GM18867 (cell line): ENCODE measurements at regions not wholly inside any gene's neighbourhood (a gene's known extent, or its start where the extent isn't known, plus 50 kb on each side); places are given as distances from the start of the nearest gene placed in this dataset.
"Not testable (repeated sequence)": the region's sequence is repeated elsewhere in the genome, so short reads cannot be mapped to it uniquely, and the experiment has no call there.

Source experiments
- ATAC-seq: cut with Tn5 transposase; IDR thresholded peaks from one replicate; pipeline ENCODE4 v1.9.1; 2021; ENCODE audit warnings: mild to moderate bottlenecking, moderate library complexity; ENCODE audit not compliant: unreplicated experiment

DNA sequence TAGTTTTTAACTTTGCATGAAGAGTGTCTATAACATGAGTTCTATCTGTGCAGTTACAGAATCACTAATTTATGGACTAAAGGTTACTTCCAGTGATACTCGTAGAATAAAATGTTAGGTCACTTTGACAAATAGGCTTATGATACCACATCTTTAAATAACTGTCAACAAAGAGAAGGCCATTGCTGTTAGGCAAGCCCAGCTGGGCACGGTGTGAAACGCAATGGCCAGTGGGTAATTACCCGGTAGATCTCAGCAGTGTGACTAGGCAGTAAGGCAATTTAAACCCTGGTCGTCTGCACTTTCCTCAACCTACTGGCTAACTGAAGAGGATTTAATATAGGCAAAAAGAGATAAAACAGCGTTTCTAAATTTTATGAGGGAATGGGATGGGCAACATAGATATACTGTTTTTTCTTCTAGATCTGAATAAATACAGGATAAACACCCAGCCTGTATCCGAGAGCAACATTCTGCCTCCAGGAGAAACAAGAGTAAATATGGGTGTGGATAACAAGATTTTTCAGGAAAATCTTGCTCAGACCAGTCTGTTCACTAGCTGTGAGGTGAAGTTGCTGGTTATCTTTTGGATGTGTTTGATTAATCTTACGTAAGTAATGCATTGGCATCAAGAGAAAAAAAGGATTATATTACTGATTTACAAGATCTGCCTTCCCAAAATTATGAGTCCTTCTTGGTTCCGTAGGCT is 631.3 kb downstream of the EFNB2 start:
- ATAC-seq: no peak

- no peak for ATAC-seq
Observed at GRCh38 chr13:105902396-105902795, 633.1 kb downstream of the EFNB2 start.

GRCh38 chr13:105897575-105897974 is 637.9 kb downstream of the EFNB2 start:
- ATAC-seq: no peak

- ATAC-seq: no peak
Observed at GRCh38 chr13:105894697-105895096, 640.8 kb downstream of the EFNB2 start.

DNA sequence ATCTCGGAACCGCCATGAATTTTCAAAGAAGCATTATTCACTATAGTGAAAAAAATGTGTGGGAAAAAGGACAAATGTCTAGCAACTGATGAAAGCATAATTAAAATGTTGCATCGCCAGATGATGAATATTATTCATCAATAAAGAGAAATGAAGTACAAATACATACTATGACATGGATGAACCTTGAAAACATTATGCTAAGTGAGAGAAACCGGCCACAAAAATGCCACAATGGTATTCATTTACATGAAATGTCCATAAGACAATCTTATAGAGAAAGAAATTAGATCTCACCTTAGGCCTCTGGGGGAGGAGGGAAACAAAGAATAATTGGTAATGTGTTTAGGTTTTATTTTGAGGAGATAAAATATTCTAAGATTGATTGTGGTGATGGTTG is 645.0 kb downstream of the EFNB2 start:
- no peak for ATAC-seq

- no peak for ATAC-seq
Observed at GRCh38 chr13:105878119-105878700, 657.3 kb downstream of the EFNB2 start.

- ATAC-seq: no peak
Observed at GRCh38 chr13:105874814-105875213, 660.6 kb downstream of the EFNB2 start.

GRCh38 chr13:105871768-105872167 is 663.7 kb downstream of the EFNB2 start:
- no peak for ATAC-seq

DNA sequence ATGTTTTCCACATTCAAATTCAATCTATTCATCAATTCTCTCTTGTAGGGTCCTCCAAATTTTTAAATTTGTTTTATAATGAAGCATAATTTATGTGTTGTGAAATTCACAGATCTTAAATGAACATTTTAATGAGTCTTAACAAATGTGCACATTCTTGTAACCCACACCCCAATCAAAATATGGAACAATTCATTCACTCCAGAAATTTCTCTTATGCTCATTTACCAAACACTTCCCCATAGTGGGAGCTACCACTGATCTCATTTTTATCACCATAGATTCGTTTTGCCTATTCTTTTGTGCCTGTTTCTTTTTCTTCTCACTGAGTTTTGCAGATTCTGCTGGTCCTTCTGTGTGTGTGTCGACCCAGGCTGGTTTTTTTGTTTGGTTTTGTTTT is 664.1 kb downstream of the EFNB2 start:
- ATAC-seq: no peak

DNA sequence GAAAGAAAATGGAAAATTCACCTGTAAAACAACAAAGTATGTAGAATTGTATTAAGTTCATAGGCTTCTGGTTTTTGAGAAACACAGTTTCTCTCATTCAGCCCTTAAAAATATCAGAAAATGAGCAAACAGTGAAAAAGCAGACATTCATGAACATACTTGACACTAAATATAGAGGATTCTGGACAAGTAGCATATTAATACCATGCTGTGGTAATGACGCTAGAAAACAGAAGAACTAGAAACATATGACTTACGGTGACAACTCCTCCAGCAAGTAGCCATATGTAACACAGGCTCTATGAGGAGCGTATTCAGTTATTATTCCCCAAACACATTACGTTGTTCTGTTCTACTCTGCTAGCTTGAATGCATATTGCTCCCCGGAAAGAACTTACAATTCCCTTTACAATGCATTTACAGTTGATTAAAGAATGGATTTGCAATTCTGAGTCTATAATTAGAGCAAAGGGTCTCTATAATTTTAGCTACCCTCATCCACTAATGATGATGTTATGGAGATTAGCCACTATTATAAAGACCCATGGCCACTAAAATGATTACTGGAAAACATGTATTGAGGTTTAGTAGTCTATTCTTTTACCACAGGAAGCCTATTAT is 672.1 kb downstream of the EFNB2 start:
- no peak for ATAC-seq

DNA sequence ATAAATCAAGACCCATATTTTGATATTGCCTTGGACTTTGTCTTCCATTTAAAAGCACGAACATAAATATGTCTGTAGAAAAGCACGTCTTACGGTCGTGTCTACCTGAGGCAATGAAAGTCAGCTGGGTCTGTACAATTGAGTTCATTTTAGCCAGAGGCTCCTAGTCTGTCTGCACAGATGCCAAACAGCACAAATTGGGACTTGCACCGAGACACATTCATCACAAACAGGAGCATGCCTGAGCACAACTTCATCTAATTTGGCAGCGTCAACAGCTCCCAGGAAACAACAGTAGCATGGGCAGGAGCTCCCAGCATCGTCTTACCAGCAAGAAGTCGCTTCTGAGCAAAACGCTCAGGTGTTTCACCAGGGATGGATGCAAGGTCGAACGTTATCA is 687.0 kb downstream of the EFNB2 start:
- ATAC-seq: no peak

DNA sequence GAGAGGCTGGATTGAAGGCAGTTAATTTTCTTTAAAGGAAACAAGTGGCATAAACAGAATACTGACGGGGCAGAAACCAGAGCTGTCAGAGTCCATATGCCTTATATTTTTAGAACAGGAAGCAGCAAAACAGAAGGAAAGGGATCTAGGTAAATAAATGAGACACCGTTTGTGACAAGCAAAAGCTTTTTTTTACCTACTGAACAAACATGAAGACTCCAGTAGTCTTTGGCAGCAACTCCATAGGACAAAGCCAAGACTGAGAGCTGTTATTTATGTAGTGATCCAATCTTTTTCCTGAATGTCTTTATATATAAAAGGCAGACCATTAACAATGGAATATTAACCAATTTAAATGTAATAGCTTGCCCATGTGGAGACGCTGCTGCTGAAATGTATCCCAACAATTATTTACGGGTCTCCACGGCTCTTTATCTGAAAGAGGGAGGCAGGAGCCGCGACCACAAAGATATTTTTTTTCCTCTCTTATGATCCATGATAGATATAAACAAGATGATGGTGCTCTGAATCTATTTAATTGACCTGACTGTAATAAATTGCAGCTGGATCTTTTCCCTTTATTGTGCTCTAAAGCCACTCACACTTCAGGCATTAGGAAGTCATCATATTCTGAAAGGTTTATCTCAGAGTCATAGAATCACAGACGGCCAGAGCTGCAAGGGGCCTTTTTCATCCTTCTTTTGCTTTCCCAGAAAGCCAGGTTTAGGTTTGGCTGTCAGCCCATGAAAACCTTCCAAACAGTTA is 687.8 kb downstream of the EFNB2 start:
- no peak for ATAC-seq

- no peak for ATAC-seq
Observed at GRCh38 chr13:105846923-105847322, 688.5 kb downstream of the EFNB2 start.

DNA sequence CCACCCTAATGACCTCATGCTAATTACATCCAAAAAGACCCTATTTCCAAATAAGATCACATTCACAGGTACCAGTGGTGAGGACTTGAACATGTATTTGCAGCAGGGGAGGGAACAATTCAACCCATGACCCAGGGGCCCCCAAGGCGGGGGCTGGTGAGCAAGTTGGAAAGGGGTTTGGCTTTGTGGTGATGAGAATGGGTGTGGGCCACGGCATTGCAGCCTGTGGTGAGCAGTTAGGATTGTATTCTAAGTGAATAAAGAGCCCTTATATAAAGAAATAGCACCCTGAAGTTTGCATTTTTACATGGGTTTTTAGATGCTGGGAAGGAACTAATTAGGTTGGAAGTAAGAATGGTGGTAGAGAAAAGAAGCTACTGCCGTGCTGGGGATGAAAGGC is 694.2 kb downstream of the EFNB2 start:
- ATAC-seq: no peak

DNA sequence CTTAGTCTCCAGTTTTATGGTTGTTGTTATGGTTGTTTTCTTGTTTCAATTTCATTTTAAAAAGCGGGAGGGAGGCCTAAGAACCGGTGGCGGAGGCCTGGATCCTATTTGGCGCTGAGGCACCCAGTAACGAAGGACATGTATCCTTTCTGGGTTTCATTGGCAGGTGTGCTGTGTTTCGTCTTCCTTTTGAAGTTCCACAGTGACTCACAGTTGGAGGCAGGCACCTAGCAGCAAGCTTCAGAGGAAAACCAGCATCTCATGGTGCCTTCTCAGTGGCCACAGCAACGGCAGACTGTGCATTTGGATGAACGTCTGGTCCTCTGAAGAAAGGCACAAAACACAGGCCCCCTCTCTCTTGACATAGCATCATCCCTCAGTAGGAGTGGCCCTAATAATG is 697.2 kb downstream of the EFNB2 start:
- no peak for ATAC-seq

DNA sequence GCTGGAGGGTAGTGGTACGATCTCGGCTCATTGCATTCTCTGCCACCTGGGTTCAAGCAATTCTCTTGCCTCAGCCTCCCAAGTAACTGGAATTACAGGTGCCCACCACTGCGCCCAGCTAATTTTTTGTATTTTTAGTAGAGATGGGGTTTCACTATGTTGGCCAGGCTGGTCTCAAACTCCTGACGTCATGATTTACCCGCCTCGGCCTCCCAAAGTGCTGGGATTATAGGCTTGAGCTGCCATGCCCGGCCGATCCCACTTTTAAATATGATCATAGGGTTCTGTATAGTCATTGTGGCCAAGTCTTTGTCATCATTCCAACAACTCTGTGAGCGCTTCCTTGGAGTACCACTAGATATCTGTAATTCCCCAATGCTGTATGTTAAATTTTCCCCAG is 698.2 kb downstream of the EFNB2 start:
- ATAC-seq: not testable (repeated sequence)

DNA sequence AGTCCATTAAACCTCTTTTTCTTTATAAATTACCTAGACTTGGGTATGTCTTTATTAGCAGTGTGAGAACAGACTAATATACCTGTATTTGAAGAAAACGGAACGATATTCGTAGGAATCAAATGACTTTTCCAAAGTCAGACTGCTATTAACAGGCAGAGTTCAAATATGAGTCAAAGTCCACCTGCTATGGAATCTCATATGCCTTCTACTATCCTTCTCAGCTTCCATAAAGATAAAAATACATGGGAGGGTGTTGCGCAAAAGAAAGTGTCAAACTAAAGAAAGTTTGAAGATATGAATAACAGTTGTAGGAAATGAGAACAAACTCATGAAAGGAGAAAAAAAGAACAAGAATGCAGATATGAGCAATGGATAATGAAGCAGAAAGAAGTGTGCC is 704.6 kb downstream of the EFNB2 start:
- no peak for ATAC-seq

- ATAC-seq: no peak
Observed at GRCh38 chr13:105827111-105827809, 708.2 kb downstream of the EFNB2 start.

DNA sequence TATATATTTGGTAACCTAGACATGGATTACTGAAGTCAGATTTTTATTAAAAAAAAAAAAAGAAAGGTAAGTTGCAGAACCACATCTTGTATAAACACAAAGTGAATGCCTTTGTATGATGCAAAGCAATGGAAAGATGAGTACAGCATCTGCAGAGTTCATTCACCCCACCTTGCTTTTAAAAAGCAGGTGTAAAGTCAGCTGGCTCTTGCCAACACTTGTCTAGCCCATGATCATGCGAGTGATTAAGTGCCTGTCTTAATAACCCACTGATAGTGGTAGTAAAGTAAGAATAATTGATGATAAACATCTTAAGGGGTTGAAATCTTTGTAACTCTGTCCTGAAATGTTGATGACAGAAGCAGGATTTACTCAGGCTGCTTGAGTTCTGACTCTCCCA is 710.4 kb downstream of the EFNB2 start:
- no peak for ATAC-seq

DNA sequence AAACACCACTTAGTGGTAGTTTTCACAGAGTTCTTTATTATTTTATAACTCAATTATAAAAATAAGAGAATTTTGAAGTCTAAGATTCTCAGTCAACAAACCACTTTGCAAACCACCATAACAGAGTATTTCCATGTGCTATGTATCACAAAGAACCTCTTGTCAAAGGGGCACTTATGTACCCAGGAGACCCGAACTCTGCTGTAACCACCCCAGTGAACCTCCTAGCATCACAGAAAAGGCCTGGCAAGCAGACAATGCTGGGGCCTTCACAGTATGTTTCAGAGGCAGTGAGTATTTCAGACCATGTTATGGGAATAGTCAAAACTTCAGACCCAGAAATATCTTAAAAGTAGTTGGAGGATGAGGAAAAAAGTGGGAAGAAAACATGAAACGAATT is 714.1 kb downstream of the EFNB2 start:
- no peak for ATAC-seq

DNA sequence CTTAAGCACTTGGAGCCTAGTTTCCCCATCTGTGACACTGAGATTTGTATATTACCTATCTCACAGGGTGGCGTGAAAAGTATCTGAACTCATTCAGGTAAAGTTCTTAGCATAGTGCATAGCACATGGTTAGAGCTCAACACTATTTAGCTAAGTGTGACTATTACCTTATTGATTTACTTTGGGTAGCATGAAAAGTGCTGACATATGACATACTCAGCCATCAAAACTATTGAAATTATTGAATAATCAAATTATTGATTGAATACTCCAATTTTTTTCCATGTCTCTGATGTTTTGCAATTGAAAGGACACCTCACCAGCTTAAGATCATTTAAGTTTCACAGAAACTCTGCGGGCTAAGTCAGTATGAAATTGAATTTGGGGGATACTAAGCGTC is 715.0 kb downstream of the EFNB2 start:
- no peak for ATAC-seq
